PC-9 (cell line): ENCODE measurements at regions not wholly inside any gene's neighbourhood (a gene's known extent, or its start where the extent isn't known, plus 50 kb on each side); places are given as distances from the start of the nearest gene placed in this dataset.

Experiments used
- CTCF ChIP-seq: fragments of 200-600 bp; sonication (generic); conservative IDR thresholded peaks from 2 replicates; pipeline ENCODE4 v1.6.1; 2017; ENCODE audit warnings: mixed run types, antibody characterized with exemption, mild to moderate bottlenecking, moderate library complexity
- EZH2 ChIP-seq: fragments of 200-600 bp; sonication (generic); IDR thresholded peaks from 2 replicates; pipeline ENCODE4 v1.8.0; 2017; ENCODE audit warnings: antibody characterized with exemption, low read depth

DNA sequence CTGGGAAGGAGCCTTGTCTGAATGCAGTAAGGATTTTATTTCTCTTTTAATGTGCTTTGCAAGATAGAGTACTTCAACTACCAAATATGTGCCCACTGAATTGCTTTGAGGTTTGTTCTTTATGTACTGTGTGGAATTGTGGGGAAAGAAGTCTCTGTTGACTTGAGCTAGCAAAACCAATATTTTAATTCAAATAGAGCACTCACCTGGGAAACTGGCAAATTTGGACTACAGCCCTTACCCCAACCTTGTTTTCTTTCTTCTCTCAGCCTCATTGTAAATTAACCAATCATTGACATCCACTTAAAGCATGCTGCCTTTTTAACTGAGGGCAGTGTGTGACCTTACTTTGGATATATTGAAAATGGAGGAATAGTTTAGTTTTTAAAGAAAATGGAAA, 409.0 kb downstream of the SPATA31D1 start:
- TF ChIP-seq CTCF = no peak
- no peak for TF ChIP-seq EZH2
